ENCODE measurements at regions not wholly inside any gene's neighbourhood (a gene's known extent, or its start where the extent isn't known, plus 50 kb on each side); places are given as distances from the start of the nearest gene placed in this dataset.
"Not testable (repeated sequence)": the region's sequence is repeated elsewhere in the genome, so short reads cannot be mapped to it uniquely, and the experiment has no call there.

DNA sequence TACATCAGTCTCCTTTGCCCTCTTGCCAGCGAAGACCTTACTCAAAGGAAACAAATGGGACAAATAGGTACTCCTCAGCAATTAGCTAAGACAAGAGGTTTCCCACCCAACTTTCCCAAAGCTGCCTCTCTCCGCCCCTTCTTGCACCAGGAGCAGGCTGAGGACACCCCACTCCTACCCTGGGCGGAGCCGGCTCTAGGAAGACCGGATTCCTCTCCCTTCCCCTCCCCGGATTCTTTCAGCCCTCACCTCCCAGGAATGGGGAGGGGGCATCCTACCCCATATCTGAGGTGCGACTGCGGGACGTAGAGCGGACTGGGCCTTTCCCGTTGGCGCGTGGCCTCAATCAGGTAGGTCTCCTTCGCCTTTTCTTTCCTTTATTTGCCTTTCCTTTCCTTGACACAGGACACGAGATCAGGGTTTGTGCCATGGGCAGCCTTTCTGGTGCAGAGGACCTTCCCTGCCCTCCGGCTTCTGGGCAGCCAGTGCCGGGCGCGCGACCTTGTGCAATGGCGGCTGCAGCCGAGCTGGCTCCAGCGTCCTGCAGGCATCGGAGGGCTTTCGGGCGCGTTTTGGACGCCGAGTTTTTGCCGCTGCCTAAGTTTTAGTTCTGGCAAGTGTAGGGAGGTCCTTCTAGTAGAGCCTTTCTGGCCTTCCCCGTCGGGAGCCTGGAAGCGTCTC lies 279.9 kb downstream of the PLS3 start:
- DNase-seq = not testable (repeated sequence)

DNA sequence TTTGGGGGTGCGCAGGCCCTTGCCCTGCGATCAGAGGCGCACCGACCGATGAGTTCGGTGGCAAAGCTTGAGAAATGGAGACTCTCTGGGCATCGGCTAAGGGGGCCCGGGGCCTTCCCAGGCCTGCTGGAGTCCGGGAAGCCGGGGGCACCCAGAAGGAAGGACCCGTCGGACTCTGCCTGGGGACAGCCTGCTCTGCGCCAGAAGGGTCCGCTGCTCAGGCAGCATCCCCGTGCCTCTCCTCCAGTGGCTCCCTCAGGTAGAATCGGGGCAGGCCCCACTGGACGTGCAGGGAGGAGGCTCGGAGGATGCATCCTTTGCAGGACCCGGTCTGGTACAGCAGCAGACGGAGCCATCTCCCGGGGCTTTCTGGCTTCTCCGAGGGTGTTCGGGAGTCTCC lies 290.0 kb downstream of the PLS3 start:
- not testable (repeated sequence) for DNase-seq

DNA sequence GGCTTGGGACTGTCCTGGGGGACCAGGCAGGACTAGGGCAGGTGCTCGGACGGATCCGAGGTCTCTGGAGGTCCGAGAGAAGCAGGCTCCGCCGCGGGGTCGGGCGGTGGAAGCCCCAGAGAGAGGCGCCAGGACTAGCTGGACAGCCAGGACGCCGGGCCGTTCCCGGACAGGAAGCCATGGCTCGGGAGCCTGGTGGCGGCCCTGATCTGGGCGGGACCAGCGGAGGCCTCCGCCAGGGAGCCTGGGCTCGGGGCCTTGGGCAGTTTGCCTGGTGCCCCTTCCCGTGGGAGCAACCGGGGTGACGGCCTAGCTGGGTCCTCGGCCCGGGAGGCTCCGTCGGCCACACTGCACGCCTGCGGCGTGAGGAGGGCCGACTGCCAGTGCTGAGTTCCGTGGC lies 292.3 kb downstream of the PLS3 start:
- DNase-seq = not testable (repeated sequence)

DNA sequence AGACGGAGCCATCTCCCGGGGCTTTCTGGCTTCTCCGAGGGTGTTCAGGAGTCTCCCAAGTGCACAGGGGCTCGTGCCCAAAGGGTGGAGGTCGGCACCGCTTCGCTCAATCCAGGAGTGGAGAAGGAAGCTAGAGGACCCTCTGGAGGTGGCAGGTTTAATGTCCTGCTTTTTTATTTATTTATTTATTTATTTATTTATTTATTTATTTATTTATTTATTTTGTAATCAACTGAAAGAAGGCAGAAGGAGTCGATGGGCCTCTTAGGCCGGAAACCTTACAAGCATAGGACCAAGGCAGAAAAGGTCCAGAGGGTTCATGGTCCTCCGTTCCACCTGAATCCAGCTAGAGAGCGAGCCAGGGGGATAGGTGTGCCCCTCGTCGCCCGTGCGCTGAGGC lies 289.4 kb upstream of the AGTR2 start:
- DNase-seq = not testable (repeated sequence)

DNA sequence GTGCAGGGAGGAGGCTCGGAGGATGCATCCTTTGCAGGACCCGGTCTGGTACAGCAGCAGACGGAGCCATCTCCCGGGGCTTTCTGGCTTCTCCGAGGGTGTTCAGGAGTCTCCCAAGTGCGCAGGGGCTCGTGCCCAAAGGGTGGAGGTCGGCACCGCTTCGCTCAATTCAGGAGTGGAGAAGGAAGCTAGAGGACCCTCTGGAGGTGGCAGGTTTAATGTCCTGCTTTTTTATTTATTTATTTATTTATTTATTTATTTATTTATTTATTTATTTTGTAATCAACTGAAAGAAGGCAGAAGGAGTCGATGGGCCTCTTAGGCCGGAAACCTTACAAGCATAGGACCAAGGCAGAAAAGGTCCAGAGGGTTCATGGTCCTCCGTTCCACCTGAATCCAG lies 286.4 kb upstream of the AGTR2 start:
- not testable (repeated sequence) for DNase-seq

DNA sequence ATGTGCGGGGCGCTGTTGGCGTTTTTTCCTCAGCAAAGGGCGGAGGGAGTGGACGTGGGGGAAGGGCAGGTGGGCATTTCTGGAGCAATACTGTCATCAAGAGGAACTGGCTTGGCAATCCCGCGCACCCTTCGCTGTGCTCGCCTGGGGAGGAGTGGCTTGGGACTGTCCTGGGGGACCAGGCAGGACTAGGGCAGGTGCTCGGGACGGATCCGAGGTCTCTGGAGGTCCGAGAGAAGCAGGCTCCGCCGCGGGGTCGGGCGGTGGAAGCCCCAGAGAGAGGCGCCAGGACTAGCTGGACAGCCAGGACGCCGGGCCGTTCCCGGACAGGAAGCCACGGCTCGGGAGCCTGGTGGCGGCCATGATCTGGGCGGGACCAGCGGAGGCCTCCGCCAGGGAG lies 282.5 kb upstream of the AGTR2 start:
- DNase-seq = not testable (repeated sequence)

GRCh38 chrX:115888519-115888918 lies 282.0 kb upstream of the AGTR2 start:
- not testable (repeated sequence) for DNase-seq

DNA sequence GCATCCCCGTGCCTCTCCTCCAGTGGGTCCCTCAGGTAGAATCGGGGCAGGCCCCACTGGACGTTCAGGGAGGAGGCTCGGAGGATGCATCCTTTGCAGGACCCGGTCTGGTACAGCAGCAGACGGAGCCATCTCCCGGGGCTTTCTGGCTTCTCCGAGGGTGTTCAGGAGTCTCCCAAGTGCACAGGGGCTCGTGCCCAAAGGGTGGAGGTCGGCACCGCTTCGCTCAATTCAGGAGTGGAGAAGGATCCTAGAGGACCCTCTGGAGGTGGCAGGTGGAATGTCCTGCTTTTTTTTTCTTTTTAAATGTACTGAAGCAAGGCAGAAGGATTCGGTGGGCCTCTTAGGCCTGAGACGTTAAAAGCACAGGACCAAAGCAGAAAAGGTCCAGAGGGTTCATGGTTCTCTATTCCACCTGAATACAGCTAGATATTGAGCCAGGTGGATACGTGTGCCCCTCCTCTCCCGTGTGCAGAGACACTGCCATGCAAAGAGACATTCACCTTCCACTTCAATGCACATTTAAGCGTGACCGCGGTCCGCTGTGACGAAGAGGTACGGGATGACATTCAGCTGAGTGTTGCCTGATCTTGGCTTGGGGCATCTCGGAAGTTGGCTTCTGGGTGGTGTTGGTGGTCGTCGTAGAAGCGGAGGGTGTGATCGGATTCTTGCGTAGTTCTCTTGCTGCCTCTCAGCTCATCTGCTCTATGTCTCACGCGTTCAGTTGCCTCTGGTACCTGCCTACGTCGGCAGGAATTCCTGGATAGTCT lies 281.2 kb upstream of the AGTR2 start:
- no peak for DNase-seq

GRCh38 chrX:115892056-115892708 lies 278.4 kb upstream of the AGTR2 start:
- no peak for DNase-seq

- DNase-seq = peak; percentile 7
These were observed 277.5 kb upstream of the AGTR2 start for GRCh38 chrX:115892787-115893671.

GRCh38 chrX:115894087-115894486 lies 276.5 kb upstream of the AGTR2 start:
- DNase-seq = no peak

DNA sequence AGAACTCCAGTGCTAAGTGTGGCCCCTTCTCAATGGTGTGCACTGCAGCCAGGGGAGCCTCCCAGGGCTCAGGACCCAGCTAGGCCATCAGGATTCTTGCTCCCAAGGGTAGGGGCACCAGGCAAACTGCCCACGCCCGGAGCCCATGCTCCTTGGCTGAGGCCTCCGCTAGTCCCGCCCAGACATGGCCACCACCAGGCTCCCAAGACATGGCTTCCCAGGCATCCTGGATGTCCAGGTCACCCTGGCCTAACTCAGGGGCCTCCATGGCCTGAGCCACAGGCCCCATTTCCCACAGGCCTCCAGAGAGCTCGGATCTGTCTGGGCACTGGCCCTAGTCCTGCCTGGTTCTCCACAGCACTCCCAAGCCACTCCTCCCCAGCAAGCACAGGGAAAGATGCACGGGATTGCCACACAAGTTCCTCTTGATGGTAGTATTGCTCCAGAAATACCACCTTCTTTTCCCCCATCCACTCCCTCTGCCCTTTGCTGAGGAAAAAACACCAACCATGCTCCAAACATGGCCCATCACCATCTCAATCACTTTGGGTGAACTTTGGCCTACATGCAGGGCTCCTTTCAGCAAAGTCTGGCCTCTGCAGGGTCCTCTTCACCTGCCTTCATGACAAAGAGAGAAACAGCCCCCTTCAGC lies 274.7 kb upstream of the AGTR2 start:
- DNase-seq = no peak

DNA sequence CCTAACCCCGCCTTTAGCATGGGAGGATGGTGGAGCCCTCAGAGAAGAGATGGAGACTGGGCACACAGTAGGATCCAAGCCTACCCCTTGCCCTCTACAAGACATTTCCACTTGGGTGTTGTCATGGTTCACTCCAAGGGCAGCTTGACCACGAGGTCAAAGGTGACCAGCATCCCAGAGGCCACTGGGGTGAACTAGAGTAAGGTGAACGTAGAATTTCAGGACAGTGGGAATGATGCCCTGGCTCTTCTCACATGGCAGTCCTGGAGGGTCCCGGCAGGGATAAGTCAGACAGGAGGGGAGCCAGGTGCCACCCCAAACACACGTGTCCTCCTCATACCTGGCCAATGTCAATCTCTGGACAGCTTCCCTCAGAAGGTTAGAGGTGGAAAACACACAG lies 274.2 kb upstream of the AGTR2 start:
- no peak for DNase-seq

DNA sequence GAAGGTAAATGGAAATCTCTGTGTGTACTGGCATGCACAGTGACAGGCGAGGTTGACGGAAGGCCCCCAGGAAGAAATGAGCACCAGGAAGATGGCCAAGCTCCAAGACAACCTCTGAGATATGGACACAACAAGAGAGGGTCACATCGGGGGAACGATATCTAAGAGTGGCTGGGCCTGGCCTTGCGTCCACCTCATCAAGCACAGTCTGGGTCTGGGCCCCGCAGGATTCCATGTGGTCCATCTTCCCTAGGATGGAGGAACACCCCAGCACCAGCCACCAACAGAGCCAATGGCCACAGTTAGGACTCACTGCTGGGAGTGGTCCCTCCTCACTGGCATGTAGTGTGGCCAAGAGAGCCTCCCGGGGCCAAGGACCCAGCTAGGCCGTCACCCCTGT lies 272.6 kb upstream of the AGTR2 start:
- no peak for DNase-seq

DNA sequence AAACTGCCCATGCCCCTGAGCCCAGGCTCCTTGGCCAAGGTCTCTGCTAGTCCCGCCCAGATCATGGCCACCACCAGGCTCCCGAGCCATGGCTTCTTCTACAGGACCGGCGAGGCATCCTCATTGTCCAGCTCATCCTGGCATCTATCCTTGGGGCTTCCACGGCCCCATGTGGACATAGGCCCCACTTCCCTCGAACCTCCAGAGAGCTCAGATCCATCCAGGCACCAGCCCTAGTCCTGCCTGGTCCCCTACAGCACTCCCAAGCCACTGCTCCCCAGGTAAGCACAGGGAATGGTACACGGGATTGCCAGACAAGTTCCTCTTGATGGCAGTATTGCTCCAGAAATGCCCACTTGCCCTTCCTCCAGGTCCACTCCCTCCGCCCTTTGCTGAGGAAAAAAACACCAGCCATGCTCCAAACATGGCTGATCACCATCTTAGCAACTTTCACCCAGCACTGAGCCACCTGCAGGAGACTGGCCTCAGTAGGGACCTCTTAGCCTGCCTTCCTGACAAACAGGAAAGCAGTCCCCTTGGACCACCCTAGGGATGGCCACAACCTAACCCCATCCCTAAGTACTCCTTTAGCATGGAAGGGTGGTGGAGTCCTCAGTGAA lies 272.1 kb upstream of the AGTR2 start:
- DNase-seq = peak; percentile 7

- no peak for DNase-seq
These were observed 270.1 kb upstream of the AGTR2 start for GRCh38 chrX:115900425-115900824.

DNA sequence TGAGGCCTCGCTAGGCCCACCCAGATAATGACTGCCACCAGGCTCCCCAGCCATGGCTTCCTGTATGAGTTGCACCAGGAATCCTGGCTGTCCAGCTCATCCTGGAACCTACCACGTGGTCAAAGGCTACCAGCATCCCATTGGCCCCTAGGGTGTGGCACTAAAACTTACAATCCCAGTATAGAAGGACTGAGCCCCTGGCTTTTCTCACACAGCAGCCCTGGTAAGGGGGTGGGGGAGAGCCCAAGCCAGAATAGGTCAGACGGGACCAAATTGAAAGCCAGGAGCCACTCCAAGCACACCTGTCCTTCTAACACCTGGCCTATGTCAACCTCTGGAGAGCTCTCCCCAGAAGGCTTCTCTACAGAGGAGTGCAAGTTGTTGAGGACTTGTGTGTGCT lies 269.3 kb upstream of the AGTR2 start:
- no peak for DNase-seq

GRCh38 chrX:115902995-115903394 lies 267.5 kb upstream of the AGTR2 start:
- DNase-seq = no peak

DNA sequence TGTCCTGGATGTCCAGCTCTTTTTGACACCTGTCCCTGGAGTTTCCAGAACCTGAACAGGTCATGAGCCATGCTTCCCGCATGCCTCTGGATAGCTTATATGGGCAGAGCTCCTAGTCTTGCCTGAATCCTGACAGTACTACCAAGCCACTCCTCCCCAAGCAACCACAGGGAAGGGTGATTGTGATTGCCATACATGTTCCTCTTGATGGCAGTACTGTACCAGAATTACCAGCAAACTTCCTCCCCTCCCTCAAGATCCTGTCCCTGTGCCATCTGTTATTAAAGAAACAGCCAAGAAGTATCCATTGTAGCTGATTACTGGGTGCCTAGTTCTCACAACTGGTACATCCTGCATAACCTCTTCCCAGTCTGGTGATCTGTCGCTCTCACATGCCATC lies 264.3 kb upstream of the AGTR2 start:
- no peak for DNase-seq

DNA sequence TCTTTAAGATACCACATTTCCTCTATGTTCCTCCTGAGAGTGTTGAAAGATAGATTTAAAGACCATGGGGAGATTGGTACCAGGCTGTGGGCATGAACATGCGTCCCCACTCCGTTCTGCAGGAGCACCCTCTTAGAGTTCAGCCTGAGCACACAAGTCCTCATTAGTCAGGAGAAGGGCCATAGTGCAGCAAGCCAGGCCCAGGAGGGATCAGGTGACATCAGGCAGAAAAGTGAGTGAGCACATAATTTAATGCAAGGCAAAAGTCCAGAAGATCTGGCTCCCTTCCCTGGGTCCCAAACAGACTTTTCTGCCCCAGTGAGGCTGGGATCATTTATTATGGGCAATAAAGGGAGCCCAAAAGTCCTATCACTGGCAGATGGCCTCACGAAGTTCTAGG lies 263.7 kb upstream of the AGTR2 start:
- no peak for DNase-seq

GRCh38 chrX:115909017-115909416 lies 261.5 kb upstream of the AGTR2 start:
- DNase-seq = no peak

GRCh38 chrX:115911967-115912366 lies 258.6 kb upstream of the AGTR2 start:
- no peak for DNase-seq
